NCI-H146 treated with DMSO at 0.1 percent for 48 hours (cell line): ENCODE measurements at regions not wholly inside any gene's neighbourhood (a gene's known extent, or its start where the extent isn't known, plus 50 kb on each side); places are given as distances from the start of the nearest gene placed in this dataset.

Experiments used
- DNase-seq: peaks from one replicate; lab custom pipeline; 2025; ENCODE audit not compliant: unreplicated experiment; lab: John Stamatoyannopoulos, UW

DNA sequence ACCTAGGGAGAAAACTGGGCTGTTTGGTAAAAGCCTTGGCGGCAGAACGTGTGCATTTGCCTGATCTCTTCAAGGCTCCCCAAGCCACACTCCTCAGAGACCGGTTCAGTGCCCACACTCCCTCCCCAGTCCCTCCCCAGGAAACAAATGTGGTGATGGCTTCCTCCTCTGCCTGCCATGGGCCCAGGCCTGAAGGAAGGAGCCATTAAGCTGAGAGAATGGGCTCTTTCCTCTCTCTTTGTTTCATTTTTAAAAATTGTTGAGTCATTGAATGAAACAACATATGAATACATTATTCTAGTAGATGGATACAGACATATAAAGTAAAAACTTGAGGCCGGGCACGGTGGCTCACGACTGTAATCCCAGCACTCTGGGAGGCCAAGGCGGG is 50.6 kb upstream of the YWHAQ start:
- DNase-seq = no peak

GRCh38 chr2:9685637-9686036 is 54.8 kb upstream of the YWHAQ start:
- no peak for DNase-seq

- DNase-seq = no peak
Observed at GRCh38 chr2:9686061-9686460, 55.3 kb upstream of the YWHAQ start.

- DNase-seq = no peak
Observed at GRCh38 chr2:9690252-9690651, 59.5 kb upstream of the YWHAQ start.

- DNase-seq = no peak
Observed at GRCh38 chr2:9690716-9691498, 60.1 kb upstream of the YWHAQ start.

DNA sequence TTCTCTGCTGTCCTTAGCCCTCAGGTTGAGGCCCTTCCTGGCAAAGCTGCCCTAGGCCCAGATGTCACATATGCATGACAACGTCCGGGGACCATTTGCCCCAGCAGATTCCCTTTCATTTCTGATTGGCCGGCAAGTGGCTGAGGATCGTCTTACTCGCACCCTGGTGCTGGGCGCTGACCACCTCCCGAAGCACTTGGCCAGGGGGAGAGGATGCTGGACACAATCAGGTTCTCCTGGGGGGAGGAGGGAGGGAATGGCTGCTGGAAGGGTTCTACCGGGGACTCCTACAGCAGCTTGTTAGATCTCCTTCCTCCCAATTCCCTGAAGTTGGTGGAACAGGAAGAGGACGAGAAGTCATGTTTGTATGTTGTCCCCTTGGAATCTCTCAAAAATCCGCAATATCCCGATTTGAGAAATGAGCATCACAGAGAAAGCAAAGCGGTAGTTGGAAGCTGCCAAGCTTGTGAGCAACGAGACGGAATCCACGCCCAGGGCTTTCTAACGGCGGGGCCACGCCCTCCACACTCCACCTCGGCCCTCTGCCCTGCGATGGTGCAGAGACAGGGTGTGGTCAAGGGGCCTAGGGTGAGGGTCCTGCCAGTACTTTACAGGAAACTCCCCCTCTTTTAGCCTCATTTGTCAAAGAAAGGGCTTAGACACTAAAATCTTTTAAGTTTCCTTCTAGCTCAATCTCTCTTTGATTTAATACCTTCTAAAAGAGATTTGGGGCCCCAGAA is 61.8 kb upstream of the YWHAQ start:
- DNase-seq = no peak

DNA sequence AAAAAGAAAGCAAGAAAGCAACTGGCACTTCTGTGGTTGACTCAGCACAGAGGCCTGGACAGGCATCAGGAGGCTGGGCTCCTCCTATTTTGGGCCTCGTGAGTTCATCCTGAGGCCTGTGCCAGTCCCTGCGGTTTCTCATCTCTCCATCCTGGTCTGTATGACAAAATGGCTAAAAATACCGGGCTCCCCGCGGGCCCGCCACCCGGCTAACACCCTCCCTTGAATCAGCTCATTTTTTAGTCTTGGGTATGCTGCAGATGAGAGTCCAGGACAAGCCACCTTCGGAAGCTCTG is 62.3 kb upstream of the YWHAQ start:
- no peak for DNase-seq

DNA sequence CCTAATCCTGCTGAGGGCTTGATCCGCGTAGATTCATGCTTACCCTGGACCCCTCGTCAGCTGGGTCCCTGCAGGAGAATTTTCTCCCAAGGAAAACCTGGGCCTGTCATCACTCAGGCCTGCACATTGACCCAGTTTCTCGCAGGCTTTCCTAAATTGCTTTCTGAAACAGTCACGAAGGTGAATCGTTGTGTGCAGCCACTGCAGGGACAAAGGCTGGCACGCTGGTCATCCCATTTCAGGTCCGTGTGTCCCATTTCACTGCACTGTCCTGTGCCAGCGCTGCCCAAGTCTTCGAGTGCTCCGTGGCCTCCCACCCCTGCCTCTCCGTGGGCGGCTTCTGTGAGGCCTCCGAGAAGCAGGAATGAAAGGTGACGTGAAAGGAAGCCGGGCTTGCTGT is 62.8 kb upstream of the YWHAQ start:
- DNase-seq = no peak

DNA sequence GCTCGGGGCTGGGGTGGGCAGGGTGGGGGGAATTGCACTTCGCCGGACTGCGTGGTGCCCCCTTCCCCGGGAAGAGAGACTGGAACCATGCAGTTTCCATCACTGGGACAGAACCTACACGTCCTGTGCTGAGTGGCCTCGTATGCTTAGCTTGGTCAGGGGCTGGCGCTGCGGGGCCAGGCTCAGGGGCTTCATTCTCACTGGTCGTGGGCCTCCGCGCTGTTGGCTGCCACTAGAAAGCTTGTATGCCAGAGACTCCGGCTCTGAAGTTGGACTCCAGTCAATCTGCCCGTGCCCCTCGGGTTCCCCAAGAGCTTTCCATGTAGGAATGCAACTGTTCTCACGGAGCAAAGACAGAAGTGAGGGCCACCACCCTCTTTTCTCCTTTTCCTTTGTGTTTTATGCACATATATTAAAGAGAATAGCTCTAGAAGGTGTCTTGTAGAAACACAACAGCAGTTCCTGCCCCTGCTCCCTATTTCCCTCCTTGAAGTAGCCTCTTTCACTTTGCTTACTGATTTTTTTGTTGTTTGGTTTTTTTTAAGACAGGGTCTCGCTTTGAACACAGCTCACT is 64.0 kb upstream of the YWHAQ start:
- DNase-seq = no peak

GRCh38 chr2:9695941-9696340 is 65.1 kb upstream of the YWHAQ start:
- DNase-seq = no peak

DNA sequence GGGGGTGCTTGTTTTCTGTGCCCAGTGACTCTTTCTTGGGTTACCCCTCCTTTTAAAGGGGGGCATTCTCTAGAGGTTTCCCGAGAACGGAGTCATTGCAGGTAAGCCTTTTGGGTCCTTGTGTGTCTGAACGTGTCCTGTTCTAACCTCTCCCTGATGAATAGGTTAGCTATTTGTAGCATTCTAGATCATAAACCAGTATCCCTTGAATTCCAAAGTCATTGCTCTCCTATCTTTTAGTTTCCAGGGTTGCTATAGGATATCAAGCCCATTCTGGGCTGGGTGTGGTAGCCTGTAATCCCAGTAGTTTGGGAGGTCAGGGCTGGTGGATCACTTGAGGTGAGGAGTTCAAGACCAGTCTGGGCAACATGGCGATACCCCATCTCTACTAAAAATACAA is 65.9 kb upstream of the YWHAQ start:
- no peak for DNase-seq

- DNase-seq = no peak
Observed at GRCh38 chr2:9697909-9698308, 67.1 kb upstream of the YWHAQ start.

DNA sequence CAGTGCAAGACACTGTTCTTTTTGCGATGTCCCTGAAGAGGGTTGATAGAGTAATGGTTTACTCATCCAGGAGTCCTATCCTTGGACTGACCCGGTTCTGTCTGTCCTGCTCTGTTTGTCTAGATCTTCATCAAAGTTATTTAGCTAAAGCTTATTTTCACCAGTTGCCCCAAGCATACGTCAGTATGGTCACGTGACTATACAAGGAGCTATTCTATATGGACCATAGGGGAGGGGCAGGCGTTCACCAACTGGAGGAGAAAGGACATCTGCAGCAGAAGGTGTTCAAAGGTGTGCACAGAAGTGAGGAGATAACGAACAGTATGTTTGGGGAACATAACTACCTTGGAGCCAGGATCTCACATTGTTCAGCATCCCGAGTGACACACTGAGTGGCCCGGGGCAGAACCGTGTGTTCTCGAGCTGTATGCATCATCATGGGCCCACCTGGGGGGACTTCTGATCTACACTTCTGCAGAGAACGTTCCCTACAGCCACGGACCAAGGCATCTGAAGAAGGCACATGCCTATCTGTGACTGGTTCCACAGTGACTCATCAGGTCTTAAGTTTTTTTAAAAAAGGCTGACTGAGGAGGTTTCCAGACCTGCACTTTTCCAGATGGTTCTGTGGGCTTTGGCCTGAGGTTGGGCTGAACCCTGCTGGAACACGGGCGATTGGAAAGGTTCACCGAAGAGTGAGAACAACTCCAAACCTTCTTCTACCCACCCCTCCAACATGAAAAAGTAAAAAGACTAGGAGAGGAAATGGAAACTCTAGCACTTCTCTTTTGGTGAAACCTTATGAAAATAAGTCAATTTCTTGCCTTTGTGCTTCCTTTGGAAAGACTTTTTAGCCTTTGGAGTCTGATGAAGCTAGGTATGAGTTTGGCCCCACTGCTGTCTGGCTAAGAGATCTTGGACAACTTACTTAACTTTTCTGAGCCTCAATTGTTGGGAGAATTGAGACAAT is 68.6 kb upstream of the YWHAQ start:
- DNase-seq = no peak

DNA sequence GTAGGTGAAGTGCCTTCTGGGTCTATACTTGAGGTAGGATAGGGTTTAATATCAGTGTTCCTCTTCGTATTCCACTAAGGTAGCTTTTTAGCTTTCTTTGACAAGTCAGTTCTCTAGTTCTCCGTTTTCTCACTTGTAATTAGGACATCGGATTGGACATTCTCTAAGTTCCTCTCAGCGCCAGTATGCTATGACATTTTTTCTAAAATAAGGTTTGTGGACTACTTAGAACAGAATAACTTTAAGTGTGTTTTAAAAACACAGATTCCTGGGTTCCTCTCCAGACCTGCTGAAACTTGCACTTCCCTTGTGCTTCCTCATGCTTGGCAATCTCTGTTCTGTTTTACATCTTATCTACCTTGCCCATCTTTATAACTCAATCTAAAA is 69.3 kb upstream of the YWHAQ start:
- no peak for DNase-seq

GRCh38 chr2:9702604-9703084 is 71.8 kb upstream of the YWHAQ start:
- DNase-seq = no peak

DNA sequence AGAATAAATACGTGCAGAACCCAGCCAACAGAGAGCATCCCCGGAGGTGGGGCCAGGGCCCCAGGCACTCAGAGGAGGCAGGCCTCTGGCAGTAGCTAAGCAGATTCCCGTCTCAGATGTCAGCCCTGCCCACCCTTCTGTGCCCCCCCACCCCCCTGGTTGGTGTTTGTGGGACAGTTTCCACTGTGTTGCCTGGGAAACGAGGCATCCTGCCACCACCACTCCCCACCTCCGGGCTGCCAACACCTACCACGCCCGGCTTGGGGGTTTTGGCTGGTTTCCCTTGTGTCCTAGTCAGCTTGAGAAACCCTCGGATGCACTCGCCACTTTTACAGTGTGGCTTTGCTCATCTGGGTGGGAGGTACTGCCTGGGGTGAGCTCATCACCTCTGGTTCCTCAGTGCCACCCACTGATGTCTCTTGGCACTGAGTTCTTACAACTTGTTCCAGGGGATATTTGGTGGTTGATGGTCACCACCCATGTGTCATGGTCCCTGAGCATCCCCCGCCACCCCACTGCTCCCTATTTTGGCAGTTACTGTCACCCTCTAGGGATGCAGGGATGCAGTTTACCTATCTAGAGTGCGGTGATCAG is 72.4 kb upstream of the YWHAQ start:
- no peak for DNase-seq

GRCh38 chr2:9703701-9704221 is 73.0 kb upstream of the YWHAQ start:
- no peak for DNase-seq

DNA sequence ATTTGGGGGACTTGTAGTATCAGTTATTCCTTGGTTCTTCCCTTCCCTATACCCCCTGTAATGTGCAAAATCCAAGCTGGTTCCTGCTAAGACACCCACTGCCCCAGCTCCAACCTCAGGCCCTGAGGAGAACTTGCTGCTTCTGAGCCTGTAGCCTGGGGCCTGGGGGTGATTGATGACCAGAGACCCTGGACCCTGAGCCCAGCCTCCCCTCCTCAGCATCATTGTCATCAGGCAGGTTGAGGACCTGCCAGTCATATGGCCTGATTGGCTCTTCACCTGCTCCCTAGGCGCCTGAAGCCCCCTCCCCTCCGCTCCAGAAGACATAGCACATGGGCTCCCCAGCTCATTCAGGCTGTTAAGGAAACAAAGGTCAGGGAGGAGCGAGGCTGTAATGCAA is 73.8 kb upstream of the YWHAQ start:
- DNase-seq = no peak

- no peak for DNase-seq
Observed at GRCh38 chr2:9705196-9705595, 74.4 kb upstream of the YWHAQ start.

- no peak for DNase-seq
Observed at GRCh38 chr2:9707008-9707407, 76.2 kb upstream of the YWHAQ start.
